ENCODE measurements at regions not wholly inside any gene's neighbourhood (a gene's known extent, or its start where the extent isn't known, plus 50 kb on each side); places are given as distances from the start of the nearest gene placed in this dataset.
"Not testable (repeated sequence)": the region's sequence is repeated elsewhere in the genome, so short reads cannot be mapped to it uniquely, and the experiment has no call there.

DNA sequence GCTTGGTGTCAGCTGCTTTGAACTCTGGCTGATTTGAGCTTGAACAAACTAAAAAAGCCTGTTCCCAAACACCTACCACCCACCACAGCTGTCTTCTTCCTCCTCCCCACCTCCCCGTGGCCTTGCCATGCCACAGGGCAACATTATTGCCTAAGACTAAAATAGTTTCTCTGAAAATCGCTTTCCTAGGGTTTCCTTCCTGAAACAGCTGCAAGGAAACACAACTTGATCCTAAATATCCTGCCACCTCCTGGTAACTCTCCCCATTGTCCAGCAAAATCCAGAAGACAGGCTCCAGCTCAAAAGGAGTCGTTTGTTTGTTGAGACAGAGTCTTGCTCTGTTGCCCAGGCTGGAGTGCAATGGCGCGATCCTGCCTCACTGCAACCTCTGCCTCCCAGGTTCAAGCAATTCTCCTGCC is 193.9 kb upstream of the TPM1 start:
- DNase-seq = no peak

DNA sequence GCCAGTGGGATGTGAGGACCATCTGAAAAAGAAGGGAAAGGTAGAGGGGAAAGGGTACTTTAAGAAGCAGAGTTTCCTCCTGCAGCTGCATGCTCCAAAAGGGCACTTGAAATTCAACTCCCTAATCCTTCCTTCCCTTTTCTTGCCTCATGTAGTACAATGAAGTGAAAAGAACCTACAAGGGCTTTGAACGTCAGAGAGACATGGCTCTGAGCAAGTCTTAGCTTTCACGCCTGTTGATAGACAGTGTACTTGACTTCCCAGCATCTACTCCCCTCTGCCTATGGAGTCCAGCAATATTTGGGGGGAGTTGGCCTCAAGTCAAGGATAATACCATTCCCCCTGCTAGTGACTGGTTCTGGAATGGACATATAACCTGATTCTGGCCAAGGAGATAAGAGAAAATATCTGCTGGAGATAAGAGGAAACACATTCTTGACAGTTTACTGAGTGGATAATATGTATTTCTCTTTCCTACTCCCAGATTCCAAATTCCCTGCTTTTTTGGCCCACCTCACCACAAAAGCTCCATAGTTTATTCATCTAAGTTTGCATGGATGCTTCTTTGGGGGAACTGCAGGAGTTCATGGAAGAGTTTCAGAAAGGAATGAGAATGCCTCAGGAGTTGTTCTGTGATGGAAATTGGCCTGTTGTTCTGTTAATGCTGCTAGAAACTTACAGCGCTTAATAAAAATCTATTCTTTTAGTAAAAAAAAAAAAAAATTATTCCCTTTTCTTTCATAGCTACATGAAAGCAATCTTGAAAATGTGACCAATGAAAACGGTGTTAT is 193.0 kb upstream of the TPM1 start:
- DNase-seq = no peak

DNA sequence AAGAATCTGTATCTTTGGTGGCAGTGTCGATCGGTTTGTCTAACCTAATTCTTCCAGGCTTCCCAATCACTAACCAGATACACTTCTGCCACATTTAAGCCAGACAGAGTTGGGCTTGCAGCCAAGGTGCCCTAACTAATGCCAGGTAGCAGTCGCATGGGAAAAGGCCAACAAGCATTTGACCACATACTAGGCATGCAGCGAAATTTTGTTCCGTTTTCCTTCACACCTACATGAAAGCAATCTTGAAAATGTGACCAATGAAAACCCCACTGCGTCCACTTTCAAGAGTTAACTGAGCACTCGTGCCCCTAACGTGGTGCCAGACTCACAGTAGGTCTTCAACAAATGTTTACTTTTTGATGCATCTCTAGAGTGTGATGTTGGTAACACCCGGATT is 192.2 kb upstream of the TPM1 start:
- DNase-seq = no peak

DNA sequence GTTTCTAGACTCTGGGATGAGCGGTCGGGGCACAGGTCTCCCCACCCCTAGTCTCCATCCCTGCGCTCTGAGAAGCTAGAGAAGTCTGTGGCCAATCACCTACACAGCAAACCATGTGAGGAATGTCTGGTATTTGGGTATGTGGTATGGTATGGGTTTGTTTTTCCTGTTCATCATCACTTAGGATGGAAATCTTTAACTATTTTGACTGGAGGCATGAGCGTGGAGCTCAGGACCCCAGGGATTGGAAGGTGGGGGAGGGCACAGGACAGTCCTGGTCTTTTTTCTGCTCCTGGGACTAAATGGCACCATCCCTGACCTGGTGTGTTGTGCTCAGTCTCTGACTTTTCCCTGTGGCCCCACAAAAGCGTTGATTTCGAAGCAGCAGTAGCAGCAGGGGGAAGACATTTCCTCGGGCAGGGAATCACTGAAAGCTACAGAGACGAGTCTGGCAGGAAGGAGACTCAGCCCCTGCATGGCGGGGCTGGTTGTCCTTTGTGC is 191.7 kb upstream of the TPM1 start:
- no peak for DNase-seq

DNA sequence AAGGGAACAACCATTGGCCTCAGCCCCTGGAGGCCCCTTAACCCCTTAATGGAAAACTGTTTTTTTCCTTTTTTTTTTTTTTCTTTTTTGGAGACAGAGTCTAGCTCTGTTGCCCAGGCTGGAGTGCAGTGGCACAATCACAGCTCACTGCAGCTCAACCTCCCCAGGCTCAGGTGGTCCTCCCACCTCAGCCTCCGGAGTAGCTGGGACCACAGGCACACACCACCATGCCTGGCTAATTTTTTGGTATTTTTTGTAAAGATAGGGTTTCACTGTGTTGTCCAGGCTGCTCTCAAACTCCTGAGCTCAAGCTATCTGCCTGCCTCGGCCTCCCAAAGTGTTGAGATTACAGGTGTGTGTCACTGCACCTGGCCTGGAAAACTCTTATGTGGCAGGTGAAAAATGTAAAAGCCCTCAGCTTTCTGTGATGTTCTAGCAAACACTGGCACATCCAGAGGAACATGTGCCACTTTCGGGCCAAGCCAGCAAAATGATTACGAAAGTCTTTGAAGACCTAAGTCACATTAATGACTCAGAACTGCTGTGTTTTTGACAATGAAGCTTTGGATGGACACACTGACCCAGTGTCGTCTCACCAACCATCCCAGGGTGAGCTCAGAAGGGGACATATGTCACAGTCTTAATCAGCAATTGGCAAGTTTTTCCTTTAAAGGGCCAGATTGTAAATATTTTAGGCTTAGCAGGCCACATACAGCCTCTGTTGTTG is 189.3 kb upstream of the TPM1 start:
- no peak for DNase-seq

DNA sequence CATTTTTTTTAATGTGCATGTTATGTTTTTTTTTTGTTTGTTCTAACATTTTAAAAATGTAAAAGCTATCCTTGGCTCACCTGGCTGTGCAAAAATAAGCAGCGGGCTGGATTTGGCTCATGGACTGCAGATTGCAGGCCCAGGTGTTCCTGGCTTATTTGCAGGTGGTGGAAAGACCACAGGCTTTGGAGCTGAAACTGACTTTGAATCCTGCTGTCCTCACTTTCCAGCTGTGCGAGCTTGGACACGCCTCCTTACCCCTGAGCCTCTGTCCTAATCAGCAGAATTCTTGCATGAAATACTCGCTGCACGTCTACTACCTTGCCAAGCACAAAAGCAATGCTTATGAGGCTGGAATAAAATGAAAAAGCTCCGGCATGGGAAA is 188.7 kb upstream of the TPM1 start:
- peak; percentile 7 for DNase-seq

DNA sequence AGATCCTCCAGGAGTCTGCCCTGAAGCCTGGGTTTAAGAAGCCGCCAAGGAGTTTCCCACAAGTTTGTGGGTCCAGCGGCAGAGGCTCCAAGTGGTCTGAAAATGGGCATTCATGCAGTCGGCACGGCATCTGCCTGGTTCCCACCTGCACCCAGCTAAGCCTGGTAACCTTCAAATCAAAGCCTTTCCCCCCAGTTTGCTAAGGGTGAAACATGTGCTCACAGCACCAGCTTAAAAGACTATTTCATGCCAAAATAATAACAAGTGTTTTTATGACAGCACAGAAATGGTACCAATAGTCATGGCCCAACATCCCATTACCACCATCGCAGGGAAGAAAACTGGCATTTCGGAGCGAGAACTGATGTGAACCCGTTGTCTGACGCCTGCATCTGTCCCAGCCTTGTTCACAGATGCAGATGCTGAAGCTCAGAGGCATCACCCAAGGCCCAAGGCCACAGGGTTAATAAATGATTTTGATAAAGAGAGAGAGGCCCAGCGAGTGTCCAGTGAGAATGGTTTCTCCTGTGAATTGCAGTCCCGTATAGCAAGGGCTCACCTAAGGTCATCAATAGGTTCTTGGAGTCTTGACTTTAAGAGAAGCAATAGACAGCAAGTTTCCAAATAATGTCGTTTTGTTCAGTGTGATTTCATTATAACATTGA is 188.0 kb upstream of the TPM1 start:
- no peak for DNase-seq

DNA sequence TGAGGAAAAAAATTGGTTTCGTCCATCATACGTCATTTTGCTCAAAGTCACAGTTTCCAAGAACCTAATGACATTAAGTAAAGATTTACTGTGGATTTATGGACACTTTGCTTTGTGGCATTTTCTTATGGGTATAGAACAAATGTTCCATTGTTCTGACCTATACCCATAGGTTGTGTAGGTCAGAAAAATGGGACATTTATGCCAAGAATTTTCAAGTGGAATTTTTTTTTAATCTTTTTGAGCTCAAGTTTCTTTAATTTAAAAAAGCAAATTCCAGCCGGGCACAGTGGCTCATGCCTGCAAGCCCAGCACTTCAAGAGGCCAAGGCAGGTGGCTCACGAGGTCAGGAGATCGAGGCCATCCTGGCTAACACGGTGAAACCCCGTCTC is 187.5 kb upstream of the TPM1 start:
- DNase-seq = no peak

DNA sequence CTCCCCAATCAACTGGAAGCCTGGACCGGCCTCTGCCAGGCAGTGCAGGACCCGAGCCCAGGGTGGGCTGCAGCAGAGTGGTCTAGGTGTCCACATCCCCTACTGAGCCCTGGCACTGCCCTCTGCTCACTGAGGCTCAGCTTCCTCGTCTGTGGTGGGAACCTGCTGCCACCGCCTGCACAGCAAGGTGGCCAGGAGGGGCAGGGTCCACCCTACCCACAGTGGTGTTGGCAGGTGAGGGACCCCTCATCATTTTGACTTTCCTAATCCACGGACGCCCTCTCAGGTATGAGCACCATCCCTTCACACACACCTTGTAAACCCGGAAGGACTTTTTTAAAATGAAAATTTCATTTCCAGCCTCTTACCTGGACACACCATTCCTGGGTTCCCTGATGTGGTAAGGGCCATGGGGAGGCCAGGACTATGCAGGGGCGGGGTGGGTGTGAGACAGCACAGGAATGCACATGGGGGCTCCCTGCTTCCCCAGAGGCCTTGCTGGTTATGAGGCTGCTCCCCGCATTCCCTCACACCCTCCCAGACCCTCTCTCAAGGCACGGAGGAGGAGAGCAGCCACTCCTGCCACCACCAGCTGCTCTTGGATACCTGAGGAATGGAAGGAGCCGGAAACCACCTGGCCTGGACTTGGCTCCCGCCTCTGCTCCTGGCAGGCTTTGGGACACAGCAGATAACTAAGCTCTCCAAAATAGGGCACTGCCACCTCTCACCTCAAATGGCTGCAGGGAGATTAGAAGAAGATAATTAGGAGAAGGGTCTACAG is 185.9 kb upstream of the TPM1 start:
- no peak for DNase-seq

DNA sequence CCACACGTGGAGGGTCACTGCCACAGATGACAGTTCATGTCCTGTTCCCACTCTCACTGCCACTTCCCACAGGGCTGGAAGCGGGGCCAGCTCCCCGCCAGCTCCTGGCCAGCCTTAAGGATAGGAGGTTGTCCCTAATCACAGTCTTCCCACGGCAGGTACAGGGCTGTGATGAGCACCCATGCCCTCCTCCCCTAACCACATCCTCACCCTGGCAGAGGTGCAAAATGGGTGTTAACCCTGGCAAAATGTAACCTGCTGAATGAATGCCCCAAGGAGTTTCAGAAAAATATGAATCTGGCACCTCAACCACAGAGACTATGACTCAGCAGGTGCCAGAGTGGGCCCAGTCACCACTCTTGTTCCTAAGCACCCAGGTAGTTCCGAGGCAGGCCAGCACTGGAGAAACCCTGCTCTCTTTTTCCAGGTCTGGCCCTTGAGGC is 185.1 kb upstream of the TPM1 start:
- DNase-seq = no peak

DNA sequence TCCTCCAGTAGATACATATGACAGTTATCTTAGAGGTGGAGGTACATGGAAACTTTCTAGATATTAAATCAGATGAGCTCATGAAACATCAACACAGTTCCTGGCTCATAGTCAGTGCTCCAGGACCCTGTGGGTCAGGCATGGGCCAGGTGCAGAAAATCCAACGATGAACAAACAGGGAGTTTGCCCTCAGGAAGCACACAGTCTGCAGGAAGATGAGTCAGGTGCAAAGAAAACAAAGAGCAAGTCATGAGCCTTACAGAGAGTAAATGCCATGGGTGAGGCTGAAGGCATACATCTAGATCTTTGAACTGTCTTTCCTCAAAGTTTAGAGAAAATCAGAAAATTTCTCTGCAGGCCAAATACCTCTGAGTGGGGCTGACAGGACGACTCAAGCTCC is 184.2 kb upstream of the TPM1 start:
- DNase-seq = no peak

DNA sequence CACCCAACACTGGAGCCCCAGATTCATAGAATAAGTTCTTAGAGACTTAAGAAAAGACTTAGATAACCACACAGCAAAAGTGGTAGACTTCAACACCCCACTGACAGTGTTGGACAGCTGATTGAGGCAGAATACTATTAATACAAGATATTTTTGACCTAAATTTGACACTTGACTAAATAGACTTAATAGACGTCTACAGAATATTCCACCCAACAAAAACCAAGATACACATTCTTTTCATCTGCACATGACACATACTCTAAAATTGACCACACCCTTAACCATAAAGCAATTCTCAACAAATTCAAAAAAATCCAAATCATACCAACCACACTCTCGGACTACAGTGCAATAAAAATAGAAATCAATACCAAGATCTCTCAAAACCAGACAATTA is 179.8 kb upstream of the TPM1 start:
- no peak for DNase-seq

DNA sequence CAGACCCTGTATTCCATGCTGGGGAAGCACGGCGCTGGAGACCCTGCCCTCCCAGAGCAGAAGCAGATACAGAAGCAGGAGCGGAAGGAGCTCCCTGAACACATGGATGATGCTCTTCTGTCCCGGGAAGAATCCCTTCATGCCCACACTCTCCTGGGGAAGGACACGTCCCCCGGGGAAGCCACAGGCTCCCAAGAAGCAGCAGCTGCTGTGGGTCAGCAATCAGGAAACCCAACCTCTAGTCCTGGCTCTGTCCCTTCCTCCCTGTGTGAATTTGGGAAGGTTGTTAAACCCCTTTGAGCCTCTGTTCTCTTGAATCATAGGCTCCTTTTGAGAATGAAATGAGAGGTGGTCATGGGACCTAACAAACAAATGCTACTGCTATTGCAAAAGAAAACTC is 176.2 kb upstream of the TPM1 start:
- DNase-seq = no peak

DNA sequence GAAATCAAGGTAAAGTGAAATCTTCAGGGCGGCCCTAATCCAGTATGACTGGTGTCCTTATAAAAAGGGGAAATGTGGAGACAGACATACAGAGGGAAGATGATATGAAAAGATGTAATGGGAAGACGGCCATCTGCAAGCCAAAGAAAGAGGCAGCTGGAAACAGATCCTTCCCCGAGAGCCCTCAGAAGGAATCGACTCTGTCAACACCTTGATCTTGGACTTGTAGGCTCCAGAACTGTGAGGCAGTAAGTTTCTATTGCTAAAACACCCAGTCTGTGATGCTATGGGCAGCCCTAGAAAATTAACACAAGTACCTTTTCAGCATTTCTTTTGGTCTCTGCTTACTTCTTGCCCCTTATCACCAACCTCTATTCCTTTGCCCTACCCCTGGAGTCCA is 174.7 kb upstream of the TPM1 start:
- no peak for DNase-seq

DNA sequence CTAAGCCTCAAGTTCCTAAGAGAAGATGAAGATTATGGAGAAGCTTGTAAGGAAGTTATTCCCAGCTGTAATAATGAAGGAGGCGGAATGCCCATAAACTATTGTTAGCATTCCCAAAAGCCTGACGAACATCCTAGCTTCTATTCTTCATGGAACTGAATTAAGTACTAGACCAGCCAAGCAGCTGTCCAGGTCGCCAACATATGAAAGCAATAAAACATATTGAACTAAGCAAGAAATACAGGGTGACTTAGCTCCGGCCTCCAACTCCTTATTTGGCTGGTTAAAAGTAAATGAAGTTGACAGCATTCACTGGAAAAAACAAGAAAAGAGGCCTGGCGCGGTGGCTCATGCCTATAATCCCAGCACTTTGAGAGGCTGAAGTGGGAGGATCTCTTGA is 174.0 kb upstream of the TPM1 start:
- DNase-seq = no peak

DNA sequence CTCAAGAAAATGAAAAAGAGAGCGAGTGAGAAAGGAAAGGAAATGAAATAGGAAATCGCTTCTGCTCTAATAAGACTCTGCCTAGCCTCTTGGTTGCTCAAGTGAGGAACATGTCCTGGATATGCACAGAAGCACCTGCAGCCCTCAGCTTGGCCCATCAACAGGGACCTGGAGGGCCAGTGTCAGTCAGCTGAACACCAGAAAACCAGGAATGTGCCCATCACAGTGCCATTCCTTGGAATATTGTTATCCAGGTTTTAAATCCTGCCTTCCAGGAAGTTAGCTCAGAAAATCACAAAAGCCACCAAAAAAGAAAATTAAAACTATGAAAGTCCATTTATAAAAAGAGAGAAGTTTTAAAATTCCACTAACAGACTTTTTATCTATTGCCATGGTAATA is 173.4 kb upstream of the TPM1 start:
- DNase-seq = no peak

DNA sequence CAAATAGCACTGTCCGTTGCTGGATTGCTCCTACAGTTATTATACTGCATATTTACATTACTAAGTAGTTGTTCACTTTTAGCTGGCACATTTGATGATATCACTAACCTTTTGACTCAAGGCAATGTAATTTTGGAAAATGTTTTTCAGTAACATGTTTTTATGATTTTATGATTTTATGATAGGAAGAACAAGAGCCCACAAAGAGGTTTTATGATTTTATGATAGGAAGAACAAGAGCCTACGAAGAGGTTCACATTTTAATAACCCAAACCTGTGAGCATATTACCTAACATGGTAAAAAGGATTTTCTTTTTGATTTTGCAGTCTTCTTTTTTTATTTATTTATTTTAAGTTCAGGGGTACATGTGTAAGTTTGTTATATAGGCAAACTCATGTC is 172.3 kb upstream of the TPM1 start:
- DNase-seq = no peak

DNA sequence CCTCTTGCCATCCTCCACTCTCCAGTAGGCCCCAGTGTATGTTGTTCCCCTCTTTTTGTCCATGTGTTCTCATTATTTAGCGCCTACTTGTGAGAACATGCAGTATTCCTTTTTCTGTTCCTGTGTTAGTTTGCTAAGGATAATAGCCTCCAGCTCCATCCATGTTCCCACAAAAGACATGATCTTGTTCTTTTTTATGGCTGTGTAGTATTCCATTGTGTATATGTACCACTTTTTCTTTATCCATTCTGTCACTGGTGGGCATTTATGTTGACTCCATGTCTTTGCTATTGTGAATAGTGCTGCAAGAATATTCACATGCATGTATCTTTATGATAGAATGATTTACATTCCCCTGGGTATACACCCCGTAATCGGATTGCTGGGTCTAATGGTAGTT is 171.8 kb upstream of the TPM1 start:
- not testable (repeated sequence) for DNase-seq

DNA sequence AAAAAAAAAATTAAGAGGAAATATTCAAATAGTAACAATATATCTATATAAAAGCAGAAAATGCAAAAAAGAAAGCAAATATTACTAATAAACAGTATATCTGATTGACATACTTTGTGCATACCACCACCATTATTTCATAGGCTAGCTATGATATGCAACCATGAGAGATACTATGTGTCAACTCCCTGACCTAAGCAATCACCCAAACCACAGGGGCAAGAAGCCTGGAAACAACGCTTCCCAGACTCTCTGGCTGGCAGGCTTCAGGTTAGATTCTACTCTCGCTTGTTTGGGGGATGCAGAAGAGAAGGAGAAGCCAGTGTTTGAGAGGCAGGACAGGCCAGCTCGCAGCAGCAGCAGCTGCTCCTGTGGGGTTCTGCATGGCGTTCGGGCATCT is 169.3 kb upstream of the TPM1 start:
- no peak for DNase-seq

DNA sequence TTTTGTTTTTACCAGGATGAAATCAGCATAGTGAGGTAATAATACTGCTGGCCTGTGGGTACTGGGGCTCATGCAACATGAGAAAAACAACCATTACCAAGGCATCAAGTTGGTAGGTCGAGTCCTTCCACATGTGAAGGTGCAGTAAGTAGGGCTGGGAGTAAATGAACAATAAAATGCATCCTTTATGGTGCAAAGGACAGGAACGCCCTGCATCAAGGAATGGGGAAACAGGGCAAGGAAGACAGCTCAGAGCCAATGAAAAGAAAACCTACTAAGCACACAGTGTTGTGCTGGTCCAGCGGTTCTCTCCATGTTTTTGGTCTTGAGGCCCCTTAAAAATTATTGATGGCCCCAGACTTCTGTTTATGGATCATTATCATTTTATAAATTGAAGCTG is 168.5 kb upstream of the TPM1 start:
- DNase-seq = no peak

DNA sequence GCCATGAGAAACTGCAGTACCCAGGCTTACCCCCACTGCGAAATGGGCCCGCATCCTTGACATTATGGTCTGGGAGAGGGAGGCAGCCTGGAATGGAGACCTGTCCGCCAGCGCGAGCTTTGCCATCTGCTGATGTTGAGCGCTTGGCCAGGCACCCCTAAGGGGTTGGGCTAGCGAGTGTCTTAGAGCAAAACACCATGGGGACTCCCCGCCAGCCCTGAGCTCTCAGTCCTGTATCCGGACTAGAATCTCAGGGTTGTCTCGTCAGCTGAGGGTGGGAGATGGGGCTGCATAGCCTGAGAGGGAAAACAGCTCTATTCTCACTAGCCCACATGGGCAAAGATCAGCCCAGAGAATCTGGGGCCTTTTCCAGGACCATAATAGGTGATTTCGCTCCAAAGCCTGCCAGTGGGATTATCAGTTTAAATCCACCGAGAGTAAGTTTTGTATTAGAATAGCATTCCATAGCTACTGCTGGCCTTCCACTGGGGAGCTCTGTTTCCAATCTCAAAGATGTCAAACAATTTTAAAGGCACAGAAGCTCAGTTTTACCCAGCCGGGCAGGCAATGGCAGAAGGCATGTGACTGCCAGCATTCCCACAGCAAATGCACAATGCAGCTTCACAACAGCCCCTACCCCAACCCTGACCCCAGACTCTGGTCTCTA is 167.5 kb upstream of the TPM1 start:
- DNase-seq = no peak

DNA sequence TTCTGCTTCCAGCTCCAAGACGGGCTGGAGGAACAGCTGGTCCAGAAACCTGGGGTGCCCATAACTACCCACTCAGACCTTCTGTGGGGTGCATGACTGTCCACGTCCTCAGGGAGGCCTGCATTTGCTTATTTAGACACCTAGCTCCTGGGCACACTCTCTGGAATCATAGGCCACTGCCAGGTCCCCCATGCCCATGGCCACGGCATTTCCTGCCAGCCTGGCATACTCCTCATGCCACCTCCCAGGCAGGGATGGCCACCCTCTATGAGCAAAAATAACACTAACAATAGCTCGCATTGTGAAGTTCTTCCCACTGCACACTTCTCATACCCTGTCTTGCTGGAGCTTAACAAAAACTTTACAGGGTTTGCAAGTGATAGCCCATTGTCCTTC is 166.9 kb upstream of the TPM1 start:
- no peak for DNase-seq

Measured in NCI-H510A treated with DMSO at 0.1 percent for 48 hours (cell line).